OCI-LY3 (cell line): ENCODE measurements at regions not wholly inside any gene's neighbourhood (a gene's known extent, or its start where the extent isn't known, plus 50 kb on each side); places are given as distances from the start of the nearest gene placed in this dataset.
A peak's percentile ranks its signal among the peaks of the same experiment; 100 is the strongest.

Experiments used
- H2AFZ ChIP-seq: fragments of 200-600, 300-600 bp; shearing (Covaris generic); 2 replicates; pipeline ENCODE4 v1.6.0; 2014; ENCODE audit warnings: antibody characterized with exemption, low read depth, low read length
- H3K27ac ChIP-seq: fragments of 200-600, 300-600 bp; sonication (generic); 2 replicates; pipeline ENCODE4 v1.5.1; 2014; ENCODE audit warnings: mild to moderate bottlenecking, low read length, moderate library complexity, mixed read lengths
- H3K27me3 ChIP-seq: fragments of 200-600, 300-600 bp; sonication (generic); 2 replicates; pipeline ENCODE4 v1.6.1; 2014; ENCODE audit warnings: low read depth, low read length, mixed read lengths
- H3K36me3 ChIP-seq: fragments of 200-600, 300-600 bp; sonication (generic); replicated peaks from 2 replicates; pipeline ENCODE3; 2014; ENCODE audit warnings: low read depth, low read length, mixed read lengths
- H3K4me1 ChIP-seq: fragments of 300-600, 200-600 bp; sonication (generic); 2 replicates; pipeline ENCODE4 v1.6.1; 2014; ENCODE audit warnings: low read length, mixed read lengths
- H3K4me2 ChIP-seq: fragments of 200-600, 300-600 bp; sonication (generic); 2 replicates; pipeline ENCODE4 v1.6.1; 2014; ENCODE audit warnings: low read length, mixed read lengths
- H3K4me3 ChIP-seq: fragments of 300-600, 200-600 bp; sonication (generic); 2 replicates; pipeline ENCODE4 v1.5.1; 2014; ENCODE audit warnings: antibody characterized with exemption, mild to moderate bottlenecking, low read length, moderate library complexity
- H3K79me2 ChIP-seq: fragments of 300-600, 200-600 bp; shearing (Covaris generic); 2 replicates; pipeline ENCODE4 v1.6.1; 2014; ENCODE audit warnings: mild to moderate bottlenecking, low read length, mixed read lengths
- H3K9ac ChIP-seq: fragments of 300-600, 200-600 bp; shearing (Covaris generic); 2 replicates; pipeline ENCODE4 v1.6.0; 2014; ENCODE audit warnings: mild to moderate bottlenecking, low read length, moderate library complexity
- H3K9me3 ChIP-seq: fragments of 200-600, 300-600 bp; shearing (Covaris generic); 2 replicates; pipeline ENCODE4 v1.6.1; 2014; ENCODE audit warnings: low read length, mixed read lengths; ENCODE audit not compliant: insufficient read depth
- H4K20me1 ChIP-seq: fragments of 200-600, 300-600 bp; sonication (generic); 2 replicates; pipeline ENCODE4 v1.6.1; 2016; ENCODE audit warnings: low read length, mixed read lengths; ENCODE audit not compliant: insufficient read depth
- CTCF ChIP-seq: fragments of 200-600, 300-600 bp; sonication (generic); IDR thresholded peaks from 2 replicates; pipeline ENCODE4 v1.5.1; 2014; ENCODE audit warnings: antibody characterized with exemption, low read length, low read depth
- EZH2phosphoT487 ChIP-seq: fragments of 200-600 bp; shearing (Covaris generic); IDR thresholded peaks from 2 replicates; pipeline ENCODE4 v1.6.1; 2018; ENCODE audit warnings: antibody characterized with exemption, mixed run types, low read depth

GRCh38 chr9:91086657-91087461 lies 274.9 kb downstream of the AUH start:
- Histone ChIP-seq H3K36me3 (no peaks in the 10 kb centered on the region), H3K27me3 (peaks cover 44% of the 10 kb centered on the region), H3K4me2 (no peak overlapping the region), H3K9ac (no peak overlapping the region), H3K4me1 (no peaks in the 10 kb centered on the region), H2AFZ (no peak overlapping the region), H3K27ac (no peak overlapping the region), H3K4me3 (no peak overlapping the region), H4K20me1 (no peaks in the 10 kb centered on the region), H3K79me2 (no peaks in the 10 kb centered on the region), H3K9me3 (no peaks in the 10 kb centered on the region)
- no peak for TF ChIP-seq CTCF
- TF ChIP-seq EZH2phosphoT487 = no peak

GRCh38 chr9:91087462-91087759 lies 274.3 kb downstream of the AUH start:
- Histone ChIP-seq H3K9ac (no peak overlapping the region), H4K20me1 (no peaks in the 10 kb centered on the region), H3K79me2 (no peaks in the 10 kb centered on the region), H3K4me3 (no peak overlapping the region), H3K27ac (no peak overlapping the region), H3K4me2 (no peak overlapping the region), H3K9me3 (no peaks in the 10 kb centered on the region), H3K27me3 (peaks cover 42% of the 10 kb centered on the region), H2AFZ (no peak overlapping the region), H3K36me3 (no peaks in the 10 kb centered on the region), H3K4me1 (no peaks in the 10 kb centered on the region)
- TF ChIP-seq EZH2phosphoT487 = no peak
- no peak for TF ChIP-seq CTCF

- no peaks in the 10 kb centered on the region for H3K79me2 ChIP-seq
Measured at GRCh38 chr9:91089405-91090129, 272.2 kb downstream of the AUH start.

More at GRCh38 chr9:91089405-91090129, 272.2 kb downstream of the AUH start:
- H3K36me3 ChIP-seq = no peaks in the 10 kb centered on the region
- H3K4me3 ChIP-seq = no peak overlapping the region
- H3K4me2 ChIP-seq = no peak overlapping the region
- no peak overlapping the region for H3K27ac ChIP-seq
- H3K27me3 ChIP-seq = peaks cover 46% of the 10 kb centered on the region
- no peaks in the 10 kb centered on the region for H4K20me1 ChIP-seq
- no peak overlapping the region for H2AFZ ChIP-seq
- no peak overlapping the region for H3K9ac ChIP-seq
- H3K4me1 ChIP-seq = no peaks in the 10 kb centered on the region
- no peaks in the 10 kb centered on the region for H3K9me3 ChIP-seq
- TF ChIP-seq CTCF = peak; percentile 49
- TF ChIP-seq EZH2phosphoT487 = no peak
